Natural killer cell (primary cell): ENCODE measurements at regions not wholly inside any gene's neighbourhood (a gene's known extent, or its start where the extent isn't known, plus 50 kb on each side); places are given as distances from the start of the nearest gene placed in this dataset.

Experiments used
- ATAC-seq, 3 donors: fragments of 150-1000 bp in 2 of 3; fragments of 200-7000 bp in 1 of 3; cut with Tn5 transposase; 1 replicate in 1 of 3; 2 replicates in 2 of 3; pipeline ENCODE4 v1.10.0; 2021; ENCODE audit warnings: mild to moderate bottlenecking in 2 of 3, moderate library complexity in 2 of 3
- DNase-seq, 2 donors: peaks; one replicate each; pipeline versions ENCODE4 v3.0.0 to v3.0.0-alpha.2; 2013 to 2021; ENCODE audit warnings: mixed read lengths in 1 of 2
- H3K27ac ChIP-seq: one replicate; pipeline ENCODE4 v1.5.1; 2013; ENCODE audit warnings: mild to moderate bottlenecking, low read length
- H3K27me3 ChIP-seq: one replicate; pipeline ENCODE4 v1.6.1; 2013; ENCODE audit warnings: low read length; ENCODE audit not compliant: control insufficient read depth, insufficient read depth
- H3K36me3 ChIP-seq: one replicate; pipeline ENCODE4 v1.6.1; 2013; ENCODE audit warnings: low read length; ENCODE audit not compliant: control insufficient read depth, insufficient read depth
- H3K4me1 ChIP-seq: one replicate; pipeline ENCODE4 v1.6.1; 2013; ENCODE audit warnings: low read length; ENCODE audit not compliant: control insufficient read depth, insufficient read depth
- H3K4me3 ChIP-seq: one replicate; pipeline ENCODE4 v1.5.1; 2013; ENCODE audit warnings: low read length
- H3K9me3 ChIP-seq: one replicate; pipeline ENCODE4 v1.6.1; 2013; ENCODE audit warnings: low read length; ENCODE audit not compliant: control insufficient read depth, insufficient read depth
- H3K27ac Mint-ChIP-seq, 2 donors: one replicate each; pipeline ENCODE4 v1.8.0; 2022; ENCODE audit warnings: mild to moderate bottlenecking in 2 of 2, mixed read lengths in 2 of 2, moderate library complexity in 1 of 2
- H3K27me3 Mint-ChIP-seq, 2 donors: one replicate each; pipeline ENCODE4 v1.8.0; 2022; ENCODE audit warnings: low read depth in 2 of 2, mixed read lengths in 2 of 2
- H3K36me3 Mint-ChIP-seq: one replicate; pipeline ENCODE4 v1.8.0; 2022; ENCODE audit warnings: mixed read lengths
- H3K4me1 Mint-ChIP-seq, 2 donors: one replicate each; pipeline ENCODE4 v1.8.0; 2022; ENCODE audit warnings: mixed read lengths in 2 of 2
- H3K4me3 Mint-ChIP-seq: one replicate; pipeline ENCODE4 v1.8.0; 2022; ENCODE audit warnings: mild to moderate bottlenecking, moderate library complexity, mixed read lengths
- H3K9me3 Mint-ChIP-seq, 2 donors: one replicate each; pipeline ENCODE4 v1.8.0; 2022; ENCODE audit warnings: mixed read lengths in 2 of 2
- WGBS: methylation state at CpG from one replicate; pipeline ENCODE4 v1.1.7; 2013; ENCODE audit warnings: missing lambda C conversion rate; ENCODE audit not compliant: insufficient coverage; 5-methylcytosine and 5-hydroxymethylcytosine counted together
- intact Hi-C: fragments of 100-400 bp; cut with micrococcal nuclease; formaldehyde crosslinking; loops from one replicate; pipeline ENCODE4 v1.14.2; 2022
- TF ChIP-seq, protein P1 (sequence below): fragments of 200-600 bp; IDR thresholded peaks from one replicate; pipeline ENCODE4 v1.8.0; 2022; ENCODE audit warnings: antibody characterized with exemption

DNA sequence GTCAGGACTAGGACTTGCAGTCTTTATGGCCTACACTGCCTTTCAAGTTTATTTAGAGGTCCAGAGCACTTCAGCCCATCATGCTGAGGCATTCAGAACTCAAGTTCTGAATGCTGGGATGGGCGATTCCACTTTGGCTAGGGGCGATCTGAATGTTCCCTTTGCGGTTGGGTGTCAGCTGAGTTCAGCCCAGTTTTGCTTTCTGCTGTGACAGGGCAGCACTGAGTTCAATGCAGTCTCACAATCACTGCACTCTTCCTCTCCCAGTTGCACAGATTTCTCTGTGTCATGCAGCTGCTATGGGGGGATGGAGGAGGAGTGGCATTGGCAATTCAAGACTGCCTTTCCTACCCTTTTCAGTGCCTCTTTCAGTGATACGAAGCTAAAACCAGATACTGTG is 1232.0 kb upstream of the FAM98A start:
- H3K27ac Mint-ChIP-seq, result no peak overlapping the region
- Histone ChIP-seq H3K4me1 (no peaks in the 10 kb centered on the region), H3K36me3 (no peaks in the 10 kb centered on the region), H3K4me3 (no peak overlapping the region), H3K27me3 (no peaks in the 10 kb centered on the region), H3K27ac (no peak overlapping the region), H3K9me3 (no peaks in the 10 kb centered on the region)
- DNase-seq (no peak), ATAC-seq (no peak)
- TF ChIP-seq, protein P1, sequence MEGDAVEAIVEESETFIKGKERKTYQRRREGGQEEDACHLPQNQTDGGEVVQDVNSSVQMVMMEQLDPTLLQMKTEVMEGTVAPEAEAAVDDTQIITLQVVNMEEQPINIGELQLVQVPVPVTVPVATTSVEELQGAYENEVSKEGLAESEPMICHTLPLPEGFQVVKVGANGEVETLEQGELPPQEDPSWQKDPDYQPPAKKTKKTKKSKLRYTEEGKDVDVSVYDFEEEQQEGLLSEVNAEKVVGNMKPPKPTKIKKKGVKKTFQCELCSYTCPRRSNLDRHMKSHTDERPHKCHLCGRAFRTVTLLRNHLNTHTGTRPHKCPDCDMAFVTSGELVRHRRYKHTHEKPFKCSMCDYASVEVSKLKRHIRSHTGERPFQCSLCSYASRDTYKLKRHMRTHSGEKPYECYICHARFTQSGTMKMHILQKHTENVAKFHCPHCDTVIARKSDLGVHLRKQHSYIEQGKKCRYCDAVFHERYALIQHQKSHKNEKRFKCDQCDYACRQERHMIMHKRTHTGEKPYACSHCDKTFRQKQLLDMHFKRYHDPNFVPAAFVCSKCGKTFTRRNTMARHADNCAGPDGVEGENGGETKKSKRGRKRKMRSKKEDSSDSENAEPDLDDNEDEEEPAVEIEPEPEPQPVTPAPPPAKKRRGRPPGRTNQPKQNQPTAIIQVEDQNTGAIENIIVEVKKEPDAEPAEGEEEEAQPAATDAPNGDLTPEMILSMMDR, result no peak
- H3K27me3 Mint-ChIP-seq, result no peaks in the 10 kb centered on the region
- no peaks in the 10 kb centered on the region for H3K36me3 Mint-ChIP-seq
- H3K4me1 Mint-ChIP-seq, result no peaks in the 10 kb centered on the region
- H3K9me3 Mint-ChIP-seq, result peaks cover 15 to 20% of the 10 kb centered on the region in 2 donors
- 90% methylated on average over 4 of the region's 4 CpGs for WGBS
- intact Hi-C loops, result no loop called here
- H3K4me3 Mint-ChIP-seq, result no peak overlapping the region

DNA sequence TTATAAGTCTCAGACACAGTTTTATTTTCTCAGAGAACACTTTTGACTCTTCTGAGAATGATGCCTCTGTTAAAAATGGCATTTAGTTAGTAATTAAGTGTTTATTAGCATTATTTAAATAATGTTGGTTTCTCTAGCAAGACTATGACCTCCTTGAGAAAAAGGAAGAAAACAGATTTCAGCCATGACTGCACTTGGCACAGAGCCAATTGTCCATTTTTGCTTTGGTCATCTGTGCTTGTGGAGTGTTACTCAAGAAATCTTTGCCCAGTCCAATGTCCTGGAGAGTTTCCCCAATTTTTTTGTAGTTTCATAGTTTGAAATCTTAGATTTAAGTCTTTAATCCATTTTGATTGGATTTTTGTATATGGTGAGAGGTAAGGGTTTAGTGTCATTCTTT is 1229.4 kb upstream of the FAM98A start:
- H3K4me3 Mint-ChIP-seq, result no peak overlapping the region
- Histone ChIP-seq H3K27ac (no peak overlapping the region), H3K4me1 (no peaks in the 10 kb centered on the region), H3K4me3 (no peak overlapping the region), H3K36me3 (no peaks in the 10 kb centered on the region), H3K9me3 (no peaks in the 10 kb centered on the region), H3K27me3 (no peaks in the 10 kb centered on the region)
- H3K27ac Mint-ChIP-seq, result no peak overlapping the region
- TF ChIP-seq, protein P1, result no peak
- no peak for DNase-seq
- no peaks in the 10 kb centered on the region for H3K4me1 Mint-ChIP-seq
- H3K9me3 Mint-ChIP-seq, result peaks cover 15 to 20% of the 10 kb centered on the region in 2 donors
- no peaks in the 10 kb centered on the region for H3K27me3 Mint-ChIP-seq
- no peaks in the 10 kb centered on the region for H3K36me3 Mint-ChIP-seq
- intact Hi-C loops, result no loop called here
- no peak for ATAC-seq

DNA sequence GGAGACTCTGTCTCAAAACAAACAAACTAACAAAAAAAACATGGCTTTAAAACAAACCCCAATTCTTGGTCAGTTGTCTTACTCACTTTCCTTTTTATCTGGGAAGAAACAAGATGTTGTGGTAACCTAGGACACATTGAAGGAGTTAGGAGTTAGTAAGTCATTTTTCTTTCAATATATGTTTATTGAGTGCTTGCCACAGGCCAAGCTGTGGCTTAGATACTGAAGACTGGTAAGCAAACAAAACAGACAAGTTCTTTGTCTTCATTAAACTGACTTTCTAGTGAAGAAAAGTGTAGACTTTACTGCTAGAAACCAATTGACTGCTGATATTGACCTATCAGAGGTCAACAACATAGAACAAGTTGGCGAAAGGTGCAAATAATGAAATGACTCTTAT is 1228.3 kb upstream of the FAM98A start:
- H3K36me3 Mint-ChIP-seq, result no peaks in the 10 kb centered on the region
- Histone ChIP-seq H3K4me1 (no peaks in the 10 kb centered on the region), H3K4me3 (no peak overlapping the region), H3K27ac (no peak overlapping the region), H3K27me3 (no peaks in the 10 kb centered on the region), H3K36me3 (no peaks in the 10 kb centered on the region), H3K9me3 (no peaks in the 10 kb centered on the region)
- no peaks in the 10 kb centered on the region for H3K4me1 Mint-ChIP-seq
- no peaks in the 10 kb centered on the region for H3K27me3 Mint-ChIP-seq
- no peak overlapping the region for H3K27ac Mint-ChIP-seq
- TF ChIP-seq, protein P1, result no peak
- H3K9me3 Mint-ChIP-seq, result peaks cover 13 to 25% of the 10 kb centered on the region in 2 donors
- H3K4me3 Mint-ChIP-seq, result no peak overlapping the region
- 90% methylated on average over 1 of the region's 1 CpG for WGBS
- ATAC-seq (no peak), DNase-seq (no peak)
- intact Hi-C loops, result no loop called here

DNA sequence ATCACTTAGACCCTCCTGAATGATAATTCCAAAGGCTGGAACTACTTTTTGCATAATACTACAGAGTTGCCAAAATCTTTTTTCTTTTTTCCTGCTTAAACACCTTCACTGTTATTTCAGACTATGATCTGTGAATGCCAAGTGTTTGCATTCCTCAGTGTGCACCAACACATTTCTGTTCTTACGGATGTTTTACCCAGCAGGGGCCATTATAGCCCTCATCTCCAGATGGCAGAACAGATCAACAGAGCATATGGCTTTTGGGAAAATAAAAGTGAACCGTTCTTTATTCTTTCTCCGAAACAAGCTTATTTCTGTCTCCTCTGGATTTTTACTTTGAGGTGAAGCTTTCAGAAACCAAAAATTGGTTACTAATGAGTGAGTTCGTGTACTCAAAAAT is 1226.6 kb upstream of the FAM98A start:
- Histone ChIP-seq H3K27ac (no peak overlapping the region), H3K36me3 (no peaks in the 10 kb centered on the region), H3K4me1 (no peaks in the 10 kb centered on the region), H3K27me3 (no peaks in the 10 kb centered on the region), H3K9me3 (no peaks in the 10 kb centered on the region), H3K4me3 (no peak overlapping the region)
- H3K36me3 Mint-ChIP-seq, result no peaks in the 10 kb centered on the region
- 85% methylated on average over 4 of the region's 4 CpGs for WGBS
- H3K9me3 Mint-ChIP-seq, result peaks cover 19 to 31% of the 10 kb centered on the region in 2 donors
- no peak overlapping the region for H3K4me3 Mint-ChIP-seq
- no peak overlapping the region for H3K27ac Mint-ChIP-seq
- intact Hi-C loops, result no loop called here
- TF ChIP-seq, protein P1, result no peak
- H3K4me1 Mint-ChIP-seq, result no peaks in the 10 kb centered on the region
- no peaks in the 10 kb centered on the region for H3K27me3 Mint-ChIP-seq
- DNase-seq (no peak), ATAC-seq (no peak)
